ENCODE measurements at regions not wholly inside any gene's neighbourhood (a gene's known extent, or its start where the extent isn't known, plus 50 kb on each side); places are given as distances from the start of the nearest gene placed in this dataset.

- Histone ChIP-seq H3F3A (ENCODE audit: insufficient read depth, low read length) (no peaks in the 10 kb centered on the region), H3K27me3 (ENCODE audit: insufficient read depth, low read length) (no peaks in the 10 kb centered on the region), H3K36me3 (ENCODE audit: insufficient read depth, low read length) (no peaks in the 10 kb centered on the region), H3K27ac (ENCODE audit: low read depth, low read length, poor library complexity, severe bottlenecking) (no peak overlapping the region), H3K4me1 (ENCODE audit: insufficient read depth, low read length, severe bottlenecking) (no peaks in the 10 kb centered on the region), H2AFZ (ENCODE audit: low read length) (no peak overlapping the region), H4K20me1 (ENCODE audit: insufficient read depth, low read length) (no peaks in the 10 kb centered on the region), H3K9me3 (ENCODE audit: low read length) (no peaks in the 10 kb centered on the region), H3K9ac (ENCODE audit: low read length) (no peak overlapping the region), H3K4me3 (ENCODE audit: low read depth, low read length, poor library complexity, severe bottlenecking) (no peak overlapping the region), H3K9me2 (ENCODE audit: low read depth, low read length) (no peaks in the 10 kb centered on the region), H3K79me2 (ENCODE audit: insufficient read depth, low read length) (no peaks in the 10 kb centered on the region), H3K4me2 (ENCODE audit: low read length) (no peak overlapping the region)
- TF ChIP-seq CTCF (IDR thresholded peaks at IDR 0.05; ENCODE audit: low read length) (no peak), EZH2 (IDR thresholded peaks at IDR 0.05; ENCODE audit: borderline replicate concordance, low read length) (no peak)
These were observed 154.0 kb upstream of the AADAT start for GRCh38 chr4:170243662-170244288.

GRCh38 chr4:170242471-170242870 is 152.7 kb upstream of the AADAT start:
- Histone ChIP-seq H4K20me1 (ENCODE audit: insufficient read depth, low read length) (no peaks in the 10 kb centered on the region), H3K9me3 (ENCODE audit: low read length) (no peaks in the 10 kb centered on the region), H3K4me3 (ENCODE audit: low read depth, low read length, poor library complexity, severe bottlenecking) (no peak overlapping the region), H3K27me3 (ENCODE audit: insufficient read depth, low read length) (no peaks in the 10 kb centered on the region), H3K27ac (ENCODE audit: low read depth, low read length, poor library complexity, severe bottlenecking) (no peak overlapping the region), H3K9me2 (ENCODE audit: low read depth, low read length) (no peaks in the 10 kb centered on the region), H3K4me1 (ENCODE audit: insufficient read depth, low read length, severe bottlenecking) (no peaks in the 10 kb centered on the region), H3K4me2 (ENCODE audit: low read length) (no peak overlapping the region), H3K79me2 (ENCODE audit: insufficient read depth, low read length) (no peaks in the 10 kb centered on the region), H2AFZ (ENCODE audit: low read length) (no peak overlapping the region), H3K9ac (ENCODE audit: low read length) (no peak overlapping the region), H3K36me3 (ENCODE audit: insufficient read depth, low read length) (no peaks in the 10 kb centered on the region), H3F3A (ENCODE audit: insufficient read depth, low read length) (no peaks in the 10 kb centered on the region)
- TF ChIP-seq CTCF (IDR thresholded peaks at IDR 0.05; ENCODE audit: low read length) = no peak
- no peak for TF ChIP-seq EZH2 (IDR thresholded peaks at IDR 0.05; ENCODE audit: borderline replicate concordance, low read length)

GRCh38 chr4:170234800-170235199 is 145.0 kb upstream of the AADAT start:
- no peaks in the 10 kb centered on the region for H3K9me2 ChIP-seq (ENCODE audit: low read depth, low read length)
- no peak overlapping the region for H2AFZ ChIP-seq (ENCODE audit: low read length)
- no peak overlapping the region for H3K27ac ChIP-seq (ENCODE audit: low read depth, low read length, poor library complexity, severe bottlenecking)
- H3K4me3 ChIP-seq (ENCODE audit: low read depth, low read length, poor library complexity, severe bottlenecking) = no peak overlapping the region
- no peak overlapping the region for H3K9ac ChIP-seq (ENCODE audit: low read length)
- no peaks in the 10 kb centered on the region for H3K9me3 ChIP-seq (ENCODE audit: low read length)
- H3K79me2 ChIP-seq (ENCODE audit: insufficient read depth, low read length) = no peaks in the 10 kb centered on the region
- no peaks in the 10 kb centered on the region for H3K4me1 ChIP-seq (ENCODE audit: insufficient read depth, low read length, severe bottlenecking)
- H3F3A ChIP-seq (ENCODE audit: insufficient read depth, low read length) = no peaks in the 10 kb centered on the region
- no peak for TF ChIP-seq EZH2 (IDR thresholded peaks at IDR 0.05; ENCODE audit: borderline replicate concordance, low read length)
- no peak for TF ChIP-seq CTCF (IDR thresholded peaks at IDR 0.05; ENCODE audit: low read length)
- H3K4me2 ChIP-seq (ENCODE audit: low read length) = no peak overlapping the region; the same call in 1 of the 2 replicates
- no peaks in the 10 kb centered on the region for H3K27me3 ChIP-seq (ENCODE audit: insufficient read depth, low read length)
- no peaks in the 10 kb centered on the region for H4K20me1 ChIP-seq (ENCODE audit: insufficient read depth, low read length)
- no peaks in the 10 kb centered on the region for H3K36me3 ChIP-seq (ENCODE audit: insufficient read depth, low read length)

All from OCI-LY1 (cell line).